Fibroblast of the aortic adventitia (primary cell): ENCODE measurements at regions not wholly inside any gene's neighbourhood (a gene's known extent, or its start where the extent isn't known, plus 50 kb on each side); places are given as distances from the start of the nearest gene placed in this dataset.

Source experiments
- DNase-seq: peaks from one replicate; pipeline ENCODE4 v3.0.0-alpha.2; 2010; ENCODE audit warnings: low read depth
- H3K4me3 ChIP-seq: 2 replicates; pipeline ENCODE4 v1.5.1; 2011; ENCODE audit warnings: low read depth, mild to moderate bottlenecking, control low read depth, low read length, moderate library complexity
- CTCF ChIP-seq: IDR thresholded peaks from 2 replicates; pipeline ENCODE4 v1.5.1; 2011; ENCODE audit warnings: mild to moderate bottlenecking, low read length, control low read depth, inconsistent platforms; ENCODE audit not compliant: insufficient read depth

- no peak for TF ChIP-seq CTCF
- DNase-seq, result peak; percentile 22
- no peak overlapping the region for H3K4me3 ChIP-seq
These were observed 179.3 kb upstream of the HDDC2 start for GRCh38 chr6:125481056-125481455.

GRCh38 chr6:125485757-125486156 is 184.0 kb upstream of the HDDC2 start:
- DNase-seq, result no peak
- TF ChIP-seq CTCF, result no peak
- no peak overlapping the region for H3K4me3 ChIP-seq

- no peak overlapping the region for H3K4me3 ChIP-seq
- no peak for TF ChIP-seq CTCF
- peak; percentile 51 for DNase-seq
These were observed 185.1 kb upstream of the HDDC2 start for GRCh38 chr6:125486881-125487280.

GRCh38 chr6:125489579-125490285 is 188.0 kb upstream of the HDDC2 start:
- TF ChIP-seq CTCF, result no peak
- peak; percentile 17 for DNase-seq
- H3K4me3 ChIP-seq, result no peak overlapping the region

GRCh38 chr6:125491860-125492618 is 190.3 kb upstream of the HDDC2 start:
- no peak for DNase-seq
- no peak for TF ChIP-seq CTCF
- no peak overlapping the region for H3K4me3 ChIP-seq

GRCh38 chr6:125498606-125499005 is 196.8 kb upstream of the HDDC2 start:
- TF ChIP-seq CTCF, result no peak
- DNase-seq, result no peak
- H3K4me3 ChIP-seq, result no peak overlapping the region
